Activated naive CD4-positive, alpha-beta T cell treated with anti-CD3 and anti-CD28 coated beads for 36 hours (primary cell): ENCODE measurements at regions not wholly inside any gene's neighbourhood (a gene's known extent, or its start where the extent isn't known, plus 50 kb on each side); places are given as distances from the start of the nearest gene placed in this dataset.
"Not testable (repeated sequence)": the region's sequence is repeated elsewhere in the genome, so short reads cannot be mapped to it uniquely, and the experiment has no call there.

ENCODE experiments used
- CTCF ChIA-PET: fragments of 350-600 bp; sonication (Branson Sonifier 250); formaldehyde crosslinking; loops from one replicate; lab custom pipeline; 2021; ENCODE audit warnings: antibody characterized with exemption; lab: Charles Lee
- DNase-seq: peaks from one replicate; pipeline ENCODE4 v3.0.0-alpha.2; 2020
- H3K27ac Mint-ChIP-seq: one replicate; pipeline ENCODE4 v1.8.0; 2021; ENCODE audit warnings: mild to moderate bottlenecking, mixed read lengths
- H3K27me3 Mint-ChIP-seq: one replicate; pipeline ENCODE4 v1.8.0; 2021; ENCODE audit warnings: low read depth, mixed read lengths
- H3K36me3 Mint-ChIP-seq: one replicate; pipeline ENCODE4 v1.8.0; 2021; ENCODE audit warnings: low read depth, mixed read lengths
- H3K4me1 Mint-ChIP-seq: one replicate; pipeline ENCODE4 v1.8.0; 2021; ENCODE audit warnings: low read depth, mixed read lengths
- H3K4me3 Mint-ChIP-seq: one replicate; pipeline ENCODE4 v1.8.0; 2021; ENCODE audit warnings: mild to moderate bottlenecking, moderate library complexity, mixed read lengths
- H3K9me3 Mint-ChIP-seq: one replicate; pipeline ENCODE4 v1.8.0; 2021; ENCODE audit warnings: mixed read lengths
- intact Hi-C: fragments of 100-400 bp; cut with micrococcal nuclease; formaldehyde crosslinking; loops from one replicate; pipeline ENCODE4 v1.15.1; 2023

GRCh38 chr16:80114699-80115098 is 426.1 kb upstream of the DYNLRB2 start:
- peaks cover 10% of the 10 kb centered on the region for H3K27me3 Mint-ChIP-seq
- intact Hi-C loops = no loop called here
- CTCF ChIA-PET = no interaction called here
- H3K4me3 Mint-ChIP-seq = no peak overlapping the region
- no peaks in the 10 kb centered on the region for H3K9me3 Mint-ChIP-seq
- DNase-seq = no peak
- H3K27ac Mint-ChIP-seq = no peak overlapping the region
- H3K4me1 Mint-ChIP-seq = no peaks in the 10 kb centered on the region
- no peaks in the 10 kb centered on the region for H3K36me3 Mint-ChIP-seq

DNA sequence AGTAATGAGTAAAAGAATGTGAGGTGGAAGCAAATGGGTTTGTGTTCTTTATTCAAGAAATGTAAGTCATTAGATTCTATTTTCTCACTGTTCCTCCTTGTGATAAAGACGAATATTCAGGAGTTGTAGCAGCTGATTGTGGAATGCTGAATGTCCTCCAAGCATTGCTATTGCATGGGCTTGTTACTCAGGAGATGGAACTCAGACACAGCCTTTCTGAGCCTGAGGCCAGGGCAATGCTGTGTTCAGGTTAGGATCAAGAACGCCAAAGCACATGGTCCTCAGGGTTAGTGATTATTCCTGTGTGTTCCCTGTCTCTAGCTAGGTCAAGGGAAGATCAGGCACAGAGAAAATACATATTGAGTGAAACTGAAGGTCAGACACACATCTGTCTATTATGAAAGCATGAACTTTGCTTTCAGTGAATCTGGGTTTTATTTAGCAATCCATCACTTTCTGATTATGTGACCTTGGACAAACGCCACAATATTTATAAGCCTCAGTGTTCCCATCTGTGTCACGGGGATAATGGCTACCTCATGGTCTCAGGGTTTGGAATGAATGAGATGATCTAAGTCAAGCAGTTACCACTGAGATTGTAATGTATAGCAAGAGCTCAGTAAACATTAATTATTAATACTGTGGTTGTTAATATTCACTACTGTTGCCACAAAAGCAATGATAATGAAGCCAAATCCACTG is 426.8 kb upstream of the DYNLRB2 start:
- H3K4me3 Mint-ChIP-seq = no peak overlapping the region
- no peaks in the 10 kb centered on the region for H3K4me1 Mint-ChIP-seq
- H3K36me3 Mint-ChIP-seq = no peaks in the 10 kb centered on the region
- DNase-seq = no peak
- peaks cover 6% of the 10 kb centered on the region for H3K27me3 Mint-ChIP-seq
- no peaks in the 10 kb centered on the region for H3K9me3 Mint-ChIP-seq
- no peak overlapping the region for H3K27ac Mint-ChIP-seq
- intact Hi-C loops = no loop called here
- CTCF ChIA-PET = no interaction called here

DNA sequence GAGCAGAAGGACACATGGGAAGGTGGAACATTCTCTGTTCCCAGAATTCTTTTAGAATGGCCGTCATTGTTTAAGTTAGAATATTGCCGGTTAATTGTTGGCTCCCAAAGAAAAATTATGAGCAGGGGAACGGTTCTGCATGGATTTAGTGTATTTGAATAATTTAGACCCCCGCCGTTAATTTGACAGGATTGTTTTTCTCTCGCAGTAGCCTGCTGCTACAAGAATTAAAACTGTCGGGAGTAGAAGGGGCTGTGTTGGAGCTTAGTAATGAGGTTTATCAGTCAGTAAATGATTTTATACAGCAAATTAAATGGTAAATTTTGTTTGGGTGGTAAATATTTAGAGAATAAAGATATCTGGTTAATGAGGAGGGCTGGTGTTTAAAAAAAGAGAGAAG is 431.2 kb upstream of the DYNLRB2 start:
- Mint-ChIP-seq H3K36me3 (no peaks in the 10 kb centered on the region), H3K27me3 (peaks cover 20% of the 10 kb centered on the region), H3K9me3 (no peaks in the 10 kb centered on the region), H3K27ac (no peak overlapping the region), H3K4me1 (no peaks in the 10 kb centered on the region), H3K4me3 (no peak overlapping the region)
- intact Hi-C loops = no loop called here
- DNase-seq = no peak
- CTCF ChIA-PET = no interaction called here

- Mint-ChIP-seq H3K9me3 (no peaks in the 10 kb centered on the region), H3K36me3 (no peaks in the 10 kb centered on the region), H3K4me1 (no peaks in the 10 kb centered on the region), H3K4me3 (no peak overlapping the region), H3K27me3 (peaks cover 22% of the 10 kb centered on the region), H3K27ac (no peak overlapping the region)
- CTCF ChIA-PET = interaction anchor here (0.6 to 1.2 kb wide), 2 partner anchors 14 to 428 kb away, joined by 3 read pairs; no protein-coding TSS in a partner anchor
- intact Hi-C loops = no loop called here
- DNase-seq = no peak
Observed at GRCh38 chr16:80107900-80108299, 432.9 kb upstream of the DYNLRB2 start.

- DNase-seq = no peak
- intact Hi-C loops = no loop called here
- CTCF ChIA-PET = no interaction called here
- Mint-ChIP-seq H3K27ac (no peak overlapping the region), H3K4me1 (no peaks in the 10 kb centered on the region), H3K9me3 (no peaks in the 10 kb centered on the region), H3K27me3 (peaks cover 19% of the 10 kb centered on the region), H3K4me3 (no peak overlapping the region), H3K36me3 (no peaks in the 10 kb centered on the region)
Observed at GRCh38 chr16:80105751-80106150, 435.0 kb upstream of the DYNLRB2 start.

GRCh38 chr16:80105160-80105559 is 435.6 kb upstream of the DYNLRB2 start:
- peaks cover 19% of the 10 kb centered on the region for H3K27me3 Mint-ChIP-seq
- no peak overlapping the region for H3K4me3 Mint-ChIP-seq
- no peaks in the 10 kb centered on the region for H3K9me3 Mint-ChIP-seq
- H3K4me1 Mint-ChIP-seq = no peaks in the 10 kb centered on the region
- no peak overlapping the region for H3K27ac Mint-ChIP-seq
- intact Hi-C loops = no loop called here
- CTCF ChIA-PET = no interaction called here
- H3K36me3 Mint-ChIP-seq = no peaks in the 10 kb centered on the region
- no peak for DNase-seq

GRCh38 chr16:80104401-80104800 is 436.4 kb upstream of the DYNLRB2 start:
- CTCF ChIA-PET = no interaction called here
- DNase-seq = no peak

GRCh38 chr16:80103463-80103862 is 437.3 kb upstream of the DYNLRB2 start:
- H3K4me3 Mint-ChIP-seq = no peak overlapping the region
- intact Hi-C loops = no loop called here
- H3K27ac Mint-ChIP-seq = no peak overlapping the region
- no peaks in the 10 kb centered on the region for H3K36me3 Mint-ChIP-seq
- DNase-seq = no peak
- CTCF ChIA-PET = no interaction called here
- no peaks in the 10 kb centered on the region for H3K4me1 Mint-ChIP-seq
- H3K27me3 Mint-ChIP-seq = peaks cover 23% of the 10 kb centered on the region
- no peaks in the 10 kb centered on the region for H3K9me3 Mint-ChIP-seq

More at GRCh38 chr16:80104401-80104800, 436.4 kb upstream of the DYNLRB2 start:
- no peak overlapping the region for H3K27ac Mint-ChIP-seq
- no peaks in the 10 kb centered on the region for H3K4me1 Mint-ChIP-seq
- intact Hi-C loops = no loop called here
- peaks cover 19% of the 10 kb centered on the region for H3K27me3 Mint-ChIP-seq
- no peak overlapping the region for H3K4me3 Mint-ChIP-seq
- H3K9me3 Mint-ChIP-seq = no peaks in the 10 kb centered on the region
- no peaks in the 10 kb centered on the region for H3K36me3 Mint-ChIP-seq

DNA sequence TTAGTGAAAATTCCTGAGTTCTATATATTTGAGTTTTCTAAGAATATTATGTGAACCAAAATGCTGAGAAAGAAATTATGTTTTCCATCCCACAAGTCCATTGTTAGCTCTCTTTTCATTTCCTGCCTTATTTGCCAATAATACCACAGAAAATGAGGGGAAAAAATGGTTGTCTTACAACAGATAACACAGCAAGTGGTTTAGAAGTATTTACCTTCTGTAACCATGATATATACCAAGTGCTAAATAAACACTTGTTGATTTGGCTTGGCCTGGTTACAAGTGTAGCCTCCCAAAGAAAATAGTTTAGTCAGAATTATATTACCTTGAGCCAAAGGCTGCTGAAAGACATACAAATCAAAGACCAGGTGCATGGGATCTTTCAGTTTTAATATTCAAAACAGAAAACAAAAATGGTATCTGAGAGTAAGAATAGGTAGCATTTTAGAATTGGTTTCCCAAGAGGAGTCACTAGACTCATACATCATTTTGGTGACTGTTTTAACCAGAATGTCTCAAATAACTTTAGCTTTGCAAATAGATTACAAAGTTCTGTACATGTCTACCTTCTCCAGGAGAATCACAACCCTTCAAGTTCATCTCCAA is 439.8 kb upstream of the DYNLRB2 start:
- no peak overlapping the region for H3K4me3 Mint-ChIP-seq
- intact Hi-C loops = no loop called here
- no peak for DNase-seq
- H3K36me3 Mint-ChIP-seq = no peaks in the 10 kb centered on the region
- CTCF ChIA-PET = no interaction called here
- H3K9me3 Mint-ChIP-seq = peaks cover 5% of the 10 kb centered on the region
- H3K27me3 Mint-ChIP-seq = peaks cover 19% of the 10 kb centered on the region
- H3K27ac Mint-ChIP-seq = no peak overlapping the region
- no peaks in the 10 kb centered on the region for H3K4me1 Mint-ChIP-seq

DNA sequence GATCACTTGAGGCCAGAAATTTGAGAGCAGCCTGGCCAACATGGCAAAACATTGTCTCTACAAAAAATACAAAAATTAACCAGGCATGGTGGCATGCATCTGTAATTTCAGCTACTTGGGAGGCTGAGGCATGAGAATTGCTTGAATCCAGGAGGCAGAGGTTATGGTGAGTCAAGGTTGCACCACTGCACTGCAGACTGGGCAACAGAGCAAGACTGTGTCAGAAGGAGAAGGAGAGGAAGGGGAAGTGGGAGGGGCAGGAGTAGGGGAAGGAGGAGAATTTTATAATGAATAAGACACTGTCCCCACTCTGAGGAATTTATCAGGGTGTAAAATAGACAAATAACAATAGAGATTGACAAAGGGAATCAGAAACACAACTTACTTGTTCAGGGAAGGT is 440.6 kb upstream of the DYNLRB2 start:
- Mint-ChIP-seq H3K27me3 (peaks cover 16% of the 10 kb centered on the region), H3K4me1 (no peaks in the 10 kb centered on the region), H3K4me3 (no peak overlapping the region), H3K9me3 (peaks cover 5% of the 10 kb centered on the region), H3K36me3 (no peaks in the 10 kb centered on the region), H3K27ac (no peak overlapping the region)
- intact Hi-C loops = no loop called here
- no peak for DNase-seq
- CTCF ChIA-PET = no interaction called here

- Mint-ChIP-seq H3K9me3 (peaks cover 5% of the 10 kb centered on the region), H3K4me1 (no peaks in the 10 kb centered on the region), H3K27me3 (peaks cover 11% of the 10 kb centered on the region), H3K27ac (no peak overlapping the region), H3K36me3 (no peaks in the 10 kb centered on the region), H3K4me3 (no peak overlapping the region)
- CTCF ChIA-PET = no interaction called here
- no peak for DNase-seq
- intact Hi-C loops = no loop called here
Observed at GRCh38 chr16:80097098-80097497, 443.7 kb upstream of the DYNLRB2 start.

GRCh38 chr16:80092681-80093080 is 448.1 kb upstream of the DYNLRB2 start:
- peaks cover 6% of the 10 kb centered on the region for H3K9me3 Mint-ChIP-seq
- H3K27me3 Mint-ChIP-seq = peaks cover 9% of the 10 kb centered on the region
- no peak overlapping the region for H3K4me3 Mint-ChIP-seq
- H3K36me3 Mint-ChIP-seq = no peaks in the 10 kb centered on the region
- no peak overlapping the region for H3K27ac Mint-ChIP-seq
- intact Hi-C loops = no loop called here
- no peaks in the 10 kb centered on the region for H3K4me1 Mint-ChIP-seq
- CTCF ChIA-PET = no interaction called here
- DNase-seq = no peak

GRCh38 chr16:80091453-80091852 is 449.3 kb upstream of the DYNLRB2 start:
- H3K27ac Mint-ChIP-seq, CTCF ChIA-PET, H3K36me3 Mint-ChIP-seq, H3K4me3 Mint-ChIP-seq, intact Hi-C loops, DNase-seq, H3K9me3 Mint-ChIP-seq, H3K27me3 Mint-ChIP-seq, H3K4me1 Mint-ChIP-seq: not testable (repeated sequence)
